Stimulated activated naive CD8-positive, alpha-beta T cell treated with anti-CD3 and anti-CD28 coated beads, Interleukin-15, amount 100 ng/mL, for 72 hours (primary cell): ENCODE measurements at regions not wholly inside any gene's neighbourhood (a gene's known extent, or its start where the extent isn't known, plus 50 kb on each side); places are given as distances from the start of the nearest gene placed in this dataset.

Experiments used
- ATAC-seq: fragments of 150-1000 bp; cut with Tn5 transposase; 2 replicates; pipeline ENCODE4 v1.10.0; 2021; ENCODE audit warnings: mild to moderate bottlenecking, moderate library complexity
- DNase-seq, 2 donors: peaks; one replicate each; pipeline ENCODE4 v3.0.0; 2021 to 2022
- H3K27ac Mint-ChIP-seq, 2 donors: one replicate each; pipeline ENCODE4 v1.8.0; 2022; ENCODE audit warnings: mild to moderate bottlenecking in 2 of 2, mixed read lengths in 2 of 2, moderate library complexity in 2 of 2
- H3K27me3 Mint-ChIP-seq: one replicate; pipeline ENCODE4 v1.8.0; 2022; ENCODE audit warnings: mixed read lengths
- H3K4me1 Mint-ChIP-seq: one replicate; pipeline ENCODE4 v1.8.0; 2022; ENCODE audit warnings: mild to moderate bottlenecking, mixed read lengths
- H3K4me3 Mint-ChIP-seq, 2 donors: one replicate each; pipeline ENCODE4 v1.8.0; 2022; ENCODE audit warnings: mild to moderate bottlenecking in 2 of 2, mixed read lengths in 2 of 2, moderate library complexity in 1 of 2
- H3K9me3 Mint-ChIP-seq, 2 donors: one replicate each; pipeline ENCODE4 v1.8.0; 2022; ENCODE audit warnings: mixed read lengths in 2 of 2

- DNase-seq (no peak), ATAC-seq (no peak)
- H3K27me3 Mint-ChIP-seq: no peaks in the 10 kb centered on the region
- H3K4me3 Mint-ChIP-seq: no peak overlapping the region
- no peak overlapping the region for H3K27ac Mint-ChIP-seq
- no peaks in the 10 kb centered on the region for H3K4me1 Mint-ChIP-seq
- peaks cover 13 to 15% of the 10 kb centered on the region in 2 donors for H3K9me3 Mint-ChIP-seq
These were observed 254.7 kb downstream of the GABRG1 start for GRCh38 chr4:45869184-45869583.

GRCh38 chr4:45865781-45866180, 258.1 kb downstream of the GABRG1 start:
- ATAC-seq: no peak
- Mint-ChIP-seq H3K27me3 (no peaks in the 10 kb centered on the region), H3K9me3 (peaks cover 7 to 9% of the 10 kb centered on the region in 2 donors), H3K27ac (no peak overlapping the region), H3K4me3 (no peak overlapping the region), H3K4me1 (no peaks in the 10 kb centered on the region)
- DNase-seq: no peak

- Mint-ChIP-seq H3K27me3 (no peaks in the 10 kb centered on the region), H3K27ac (no peak overlapping the region)
These were observed 268.0 kb downstream of the GABRG1 start for GRCh38 chr4:45855857-45856256.

GRCh38 chr4:45846016-45846415, 277.8 kb downstream of the GABRG1 start:
- H3K27ac Mint-ChIP-seq: no peak overlapping the region
- ATAC-seq (no peak), DNase-seq (no peak)
- H3K4me1 Mint-ChIP-seq: no peaks in the 10 kb centered on the region
- H3K9me3 Mint-ChIP-seq: peaks cover 7 to 12% of the 10 kb centered on the region in 2 donors
- H3K4me3 Mint-ChIP-seq: no peak overlapping the region
- H3K27me3 Mint-ChIP-seq: no peaks in the 10 kb centered on the region

More at GRCh38 chr4:45855857-45856256, 268.0 kb downstream of the GABRG1 start:
- Mint-ChIP-seq H3K4me1 (no peaks in the 10 kb centered on the region), H3K4me3 (no peak overlapping the region), H3K9me3 (peaks cover 9 to 16% of the 10 kb centered on the region in 2 donors)
- no peak for ATAC-seq
- no peak for DNase-seq

- ATAC-seq (no peak), DNase-seq (no peak)
- H3K9me3 Mint-ChIP-seq: peaks cover 0 to 13% of the 10 kb centered on the region in 2 donors
- H3K4me3 Mint-ChIP-seq: no peak overlapping the region
- no peak overlapping the region for H3K27ac Mint-ChIP-seq
- H3K27me3 Mint-ChIP-seq: no peaks in the 10 kb centered on the region
- no peaks in the 10 kb centered on the region for H3K4me1 Mint-ChIP-seq
These were observed 282.1 kb downstream of the GABRG1 start for GRCh38 chr4:45841791-45842190.

GRCh38 chr4:45831692-45832091, 292.2 kb downstream of the GABRG1 start:
- Mint-ChIP-seq H3K4me1 (no peaks in the 10 kb centered on the region), H3K4me3 (no peak overlapping the region), H3K27me3 (no peaks in the 10 kb centered on the region), H3K27ac (no peak overlapping the region), H3K9me3 (peaks cover 22 to 26% of the 10 kb centered on the region in 2 donors)
- ATAC-seq (no peak), DNase-seq (no peak)

- Mint-ChIP-seq H3K9me3 (peaks cover 0 to 3% of the 10 kb centered on the region in 2 donors), H3K4me1 (no peaks in the 10 kb centered on the region), H3K4me3 (no peak overlapping the region), H3K27ac (no peak overlapping the region), H3K27me3 (no peaks in the 10 kb centered on the region)
- no peak for DNase-seq
- no peak for ATAC-seq
These were observed 319.9 kb downstream of the GABRG1 start for GRCh38 chr4:45803994-45804393.

GRCh38 chr4:45795135-45795534, 328.7 kb downstream of the GABRG1 start:
- ATAC-seq: no peak
- no peaks in the 10 kb centered on the region for H3K4me1 Mint-ChIP-seq
- H3K27me3 Mint-ChIP-seq: no peaks in the 10 kb centered on the region
- no peak overlapping the region for H3K4me3 Mint-ChIP-seq
- no peak for DNase-seq
- H3K9me3 Mint-ChIP-seq: peaks cover 7 to 8% of the 10 kb centered on the region in 2 donors
- no peak overlapping the region for H3K27ac Mint-ChIP-seq

GRCh38 chr4:45778514-45778913, 345.3 kb downstream of the GABRG1 start:
- DNase-seq: no peak
- no peak overlapping the region for H3K27ac Mint-ChIP-seq
- H3K9me3 Mint-ChIP-seq: peaks cover 5 to 8% of the 10 kb centered on the region in 2 donors
- no peak for ATAC-seq
- H3K4me3 Mint-ChIP-seq: no peak overlapping the region
- no peaks in the 10 kb centered on the region for H3K27me3 Mint-ChIP-seq
- H3K4me1 Mint-ChIP-seq: no peaks in the 10 kb centered on the region

GRCh38 chr4:45776146-45776545, 347.7 kb downstream of the GABRG1 start:
- no peaks in the 10 kb centered on the region for H3K27me3 Mint-ChIP-seq
- no peaks in the 10 kb centered on the region for H3K4me1 Mint-ChIP-seq
- no peak overlapping the region for H3K27ac Mint-ChIP-seq
- no peak overlapping the region for H3K4me3 Mint-ChIP-seq
- DNase-seq (no peak), ATAC-seq (no peak)
- peaks cover 5 to 8% of the 10 kb centered on the region in 2 donors for H3K9me3 Mint-ChIP-seq

GRCh38 chr4:45770958-45771357, 352.9 kb downstream of the GABRG1 start:
- DNase-seq (no peak), ATAC-seq (no peak)
- Mint-ChIP-seq H3K4me1 (no peaks in the 10 kb centered on the region), H3K27ac (no peak overlapping the region), H3K27me3 (no peaks in the 10 kb centered on the region), H3K4me3 (no peak overlapping the region), H3K9me3 (peaks cover 0 to 9% of the 10 kb centered on the region in 2 donors)

GRCh38 chr4:45765521-45765920, 358.3 kb downstream of the GABRG1 start:
- ATAC-seq: no peak
- peaks cover 15 to 21% of the 10 kb centered on the region in 2 donors for H3K9me3 Mint-ChIP-seq

GRCh38 chr4:45751877-45752530, 371.9 kb downstream of the GABRG1 start:
- Mint-ChIP-seq H3K9me3 (no peaks in the 10 kb centered on the region), H3K27ac (no peak overlapping the region), H3K4me1 (no peaks in the 10 kb centered on the region), H3K27me3 (no peaks in the 10 kb centered on the region), H3K4me3 (no peak overlapping the region)
- ATAC-seq (no peak), DNase-seq (no peak)

More at GRCh38 chr4:45765521-45765920, 358.3 kb downstream of the GABRG1 start:
- Mint-ChIP-seq H3K4me1 (no peaks in the 10 kb centered on the region), H3K27me3 (no peaks in the 10 kb centered on the region), H3K4me3 (no peak overlapping the region), H3K27ac (peak overlapping the region in 1 of 2 donors; percentile 46)
- DNase-seq: no peak

GRCh38 chr4:45750721-45751120, 373.1 kb downstream of the GABRG1 start:
- no peaks in the 10 kb centered on the region for H3K27me3 Mint-ChIP-seq
- no peak overlapping the region for H3K27ac Mint-ChIP-seq
- no peak for DNase-seq
- H3K9me3 Mint-ChIP-seq: no peaks in the 10 kb centered on the region
- no peak for ATAC-seq
- H3K4me3 Mint-ChIP-seq: no peak overlapping the region
- no peaks in the 10 kb centered on the region for H3K4me1 Mint-ChIP-seq

- DNase-seq (no peak), ATAC-seq (no peak)
- H3K27ac Mint-ChIP-seq: no peak overlapping the region
- no peaks in the 10 kb centered on the region for H3K4me1 Mint-ChIP-seq
- no peak overlapping the region for H3K4me3 Mint-ChIP-seq
- H3K27me3 Mint-ChIP-seq: no peaks in the 10 kb centered on the region
- H3K9me3 Mint-ChIP-seq: peaks cover 7 to 11% of the 10 kb centered on the region in 2 donors
These were observed 378.1 kb downstream of the GABRG1 start for GRCh38 chr4:45745741-45746140.

GRCh38 chr4:45741897-45742296, 382.0 kb downstream of the GABRG1 start:
- DNase-seq (no peak), ATAC-seq (no peak)
- Mint-ChIP-seq H3K27me3 (no peaks in the 10 kb centered on the region), H3K4me1 (no peaks in the 10 kb centered on the region), H3K4me3 (no peak overlapping the region), H3K27ac (no peak overlapping the region), H3K9me3 (peaks cover 15 to 19% of the 10 kb centered on the region in 2 donors)

- no peaks in the 10 kb centered on the region for H3K4me1 Mint-ChIP-seq
- no peaks in the 10 kb centered on the region for H3K27me3 Mint-ChIP-seq
- H3K4me3 Mint-ChIP-seq: no peak overlapping the region
- DNase-seq (no peak), ATAC-seq (no peak)
- H3K27ac Mint-ChIP-seq: no peak overlapping the region
- H3K9me3 Mint-ChIP-seq: peaks cover 0 to 9% of the 10 kb centered on the region in 2 donors
These were observed 391.7 kb downstream of the GABRG1 start for GRCh38 chr4:45732161-45732560.
